ENCODE measurements at regions not wholly inside any gene's neighbourhood (a gene's known extent, or its start where the extent isn't known, plus 50 kb on each side); places are given as distances from the start of the nearest gene placed in this dataset.

DNA sequence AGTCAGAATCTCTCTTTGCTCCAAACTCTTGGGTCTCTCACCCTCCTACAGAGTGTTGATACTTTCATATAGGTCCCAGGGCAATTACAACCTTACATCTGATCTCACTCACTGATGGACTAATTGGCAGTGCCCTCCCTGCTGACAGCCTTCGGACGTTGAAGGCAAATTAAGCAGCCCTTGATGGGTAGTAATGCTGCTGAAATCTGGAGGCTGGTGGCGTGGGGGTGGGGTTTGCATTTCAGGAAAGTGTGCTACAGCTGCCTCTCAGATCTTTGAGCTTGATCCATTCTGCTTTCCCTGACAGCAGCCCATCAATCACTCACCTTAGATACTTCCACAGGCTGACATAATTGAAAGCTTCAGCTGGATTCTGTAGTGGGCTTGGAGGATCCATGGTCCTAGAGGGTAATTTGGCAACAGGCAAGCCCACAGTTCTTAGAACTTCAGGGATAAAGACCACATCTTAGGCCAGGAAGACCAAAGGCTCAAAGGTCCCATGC lies 349.1 kb upstream of the PODXL start:
- no peaks in the 10 kb centered on the region for H3K4me1 ChIP-seq (ENCODE audit: control insufficient read depth, extremely low read depth, insufficient read depth, low read length)
- TF ChIP-seq CTCF (optimal IDR thresholded peaks at IDR 0.05 in 1 of 3, IDR thresholded peaks at IDR 0.05 in 1 of 3, conservative IDR thresholded peaks at IDR 0.05 in 1 of 3; ENCODE audit: extremely low read depth in 1 of 3, insufficient read depth in 2 of 3, low read length in 3 of 3) (no peak), EZH2 (IDR thresholded peaks at IDR 0.05; ENCODE audit: low read length) (no peak)
- dilution Hi-C loops (cut with MboI; ENCODE audit: extremely low pct_ligation_motif_present, low sequenced_read_pairs): no loop called here
- H3K4me3 ChIP-seq (ENCODE audit: control insufficient read depth in 2 of 3, extremely low read depth in 1 of 3, insufficient read depth in 2 of 3, low read depth in 1 of 3, low read length in 3 of 3): no peak overlapping the region
- H3K27me3 ChIP-seq (ENCODE audit: control insufficient read depth, extremely low read depth, insufficient read depth, low read length): peaks cover 60% of the 10 kb centered on the region
- no peaks in the 10 kb centered on the region for H4K20me1 ChIP-seq (ENCODE audit: control insufficient read depth, extremely low read depth, insufficient read depth, low read length)
- H3K9ac ChIP-seq (ENCODE audit: control insufficient read depth, extremely low read depth, insufficient read depth, low read length): no peak overlapping the region
- FAIRE-seq (no peak), DNase-seq (ENCODE audit: low read depth, low spot score) (no peak)
- H3K4me2 ChIP-seq (ENCODE audit: control insufficient read depth, extremely low read depth, insufficient read depth, low read depth, low read length): no peak overlapping the region
- no peak overlapping the region for H3K27ac ChIP-seq (ENCODE audit: control insufficient read depth, insufficient read depth, low read length)
- H3K79me2 ChIP-seq (ENCODE audit: control insufficient read depth, insufficient read depth, low read length): no peaks in the 10 kb centered on the region
- no peaks in the 10 kb centered on the region for H3K36me3 ChIP-seq (ENCODE audit: control insufficient read depth in 2 of 2, extremely low read depth in 1 of 2, insufficient read depth in 2 of 2, low read length in 2 of 2)
- H3K9me1 ChIP-seq (ENCODE audit: control insufficient read depth, extremely low read depth, insufficient read depth, low read length): no peaks in the 10 kb centered on the region
- peaks cover 4% of the 10 kb centered on the region for H3K9me3 ChIP-seq (ENCODE audit: control insufficient read depth, low read depth, low read length)
- no peak overlapping the region for H2AFZ ChIP-seq (ENCODE audit: control insufficient read depth, low read length)

GRCh38 chr7:131904760-131905327 lies 348.4 kb upstream of the PODXL start:
- H3K9ac ChIP-seq (ENCODE audit: control insufficient read depth, extremely low read depth, insufficient read depth, low read length): no peak overlapping the region
- H3K27ac ChIP-seq (ENCODE audit: control insufficient read depth, insufficient read depth, low read length): no peak overlapping the region
- H3K4me3 ChIP-seq (ENCODE audit: control insufficient read depth in 2 of 3, extremely low read depth in 1 of 3, insufficient read depth in 2 of 3, low read depth in 1 of 3, low read length in 3 of 3): no peak overlapping the region
- FAIRE-seq: no peak
- H3K79me2 ChIP-seq (ENCODE audit: control insufficient read depth, insufficient read depth, low read length): no peaks in the 10 kb centered on the region
- TF ChIP-seq EZH2 (IDR thresholded peaks at IDR 0.05; ENCODE audit: low read length): no peak
- H3K36me3 ChIP-seq (ENCODE audit: control insufficient read depth in 2 of 2, extremely low read depth in 1 of 2, insufficient read depth in 2 of 2, low read length in 2 of 2): no peaks in the 10 kb centered on the region
- H4K20me1 ChIP-seq (ENCODE audit: control insufficient read depth, extremely low read depth, insufficient read depth, low read length): no peaks in the 10 kb centered on the region
- H2AFZ ChIP-seq (ENCODE audit: control insufficient read depth, low read length): no peak overlapping the region
- no peaks in the 10 kb centered on the region for H3K4me1 ChIP-seq (ENCODE audit: control insufficient read depth, extremely low read depth, insufficient read depth, low read length)
- no peaks in the 10 kb centered on the region for H3K9me3 ChIP-seq (ENCODE audit: control insufficient read depth, low read depth, low read length)
- dilution Hi-C loops (cut with MboI; ENCODE audit: extremely low pct_ligation_motif_present, low sequenced_read_pairs): no loop called here
- no peak for DNase-seq (ENCODE audit: low read depth, low spot score)
- H3K4me2 ChIP-seq (ENCODE audit: control insufficient read depth, extremely low read depth, insufficient read depth, low read depth, low read length): no peak overlapping the region
- H3K27me3 ChIP-seq (ENCODE audit: control insufficient read depth, extremely low read depth, insufficient read depth, low read length): peaks cover 54% of the 10 kb centered on the region
- no peaks in the 10 kb centered on the region for H3K9me1 ChIP-seq (ENCODE audit: control insufficient read depth, extremely low read depth, insufficient read depth, low read length)

- dilution Hi-C loops (cut with MboI; ENCODE audit: extremely low pct_ligation_motif_present, low sequenced_read_pairs): no loop called here
- Histone ChIP-seq H3K36me3 (ENCODE audit: control insufficient read depth in 2 of 2, extremely low read depth in 1 of 2, insufficient read depth in 2 of 2, low read length in 2 of 2) (no peaks in the 10 kb centered on the region), H2AFZ (ENCODE audit: control insufficient read depth, low read length) (no peak overlapping the region), H4K20me1 (ENCODE audit: control insufficient read depth, extremely low read depth, insufficient read depth, low read length) (no peaks in the 10 kb centered on the region), H3K9me3 (ENCODE audit: control insufficient read depth, low read depth, low read length) (no peaks in the 10 kb centered on the region), H3K9me1 (ENCODE audit: control insufficient read depth, extremely low read depth, insufficient read depth, low read length) (no peaks in the 10 kb centered on the region), H3K27me3 (ENCODE audit: control insufficient read depth, extremely low read depth, insufficient read depth, low read length) (peaks cover 39% of the 10 kb centered on the region), H3K4me3 (ENCODE audit: control insufficient read depth in 2 of 3, extremely low read depth in 1 of 3, insufficient read depth in 2 of 3, low read depth in 1 of 3, low read length in 3 of 3) (no peak overlapping the region), H3K79me2 (ENCODE audit: control insufficient read depth, insufficient read depth, low read length) (no peaks in the 10 kb centered on the region), H3K9ac (ENCODE audit: control insufficient read depth, extremely low read depth, insufficient read depth, low read length) (no peak overlapping the region), H3K4me2 (ENCODE audit: control insufficient read depth, extremely low read depth, insufficient read depth, low read depth, low read length) (no peak overlapping the region), H3K27ac (ENCODE audit: control insufficient read depth, insufficient read depth, low read length) (no peak overlapping the region), H3K4me1 (ENCODE audit: control insufficient read depth, extremely low read depth, insufficient read depth, low read length) (peaks cover 5% of the 10 kb centered on the region)
- DNase-seq (ENCODE audit: low read depth, low spot score) (no peak), FAIRE-seq (no peak)
- TF ChIP-seq CTCF (optimal IDR thresholded peaks at IDR 0.05 in 1 of 3, IDR thresholded peaks at IDR 0.05 in 1 of 3, conservative IDR thresholded peaks at IDR 0.05 in 1 of 3; ENCODE audit: extremely low read depth in 1 of 3, insufficient read depth in 2 of 3, low read length in 3 of 3) (no peak), EZH2 (IDR thresholded peaks at IDR 0.05; ENCODE audit: low read length) (no peak)
These were observed 346.9 kb upstream of the PODXL start for GRCh38 chr7:131903315-131903714.
